ENCODE measurements at regions not wholly inside any gene's neighbourhood (a gene's known extent, or its start where the extent isn't known, plus 50 kb on each side); places are given as distances from the start of the nearest gene placed in this dataset.

DNA sequence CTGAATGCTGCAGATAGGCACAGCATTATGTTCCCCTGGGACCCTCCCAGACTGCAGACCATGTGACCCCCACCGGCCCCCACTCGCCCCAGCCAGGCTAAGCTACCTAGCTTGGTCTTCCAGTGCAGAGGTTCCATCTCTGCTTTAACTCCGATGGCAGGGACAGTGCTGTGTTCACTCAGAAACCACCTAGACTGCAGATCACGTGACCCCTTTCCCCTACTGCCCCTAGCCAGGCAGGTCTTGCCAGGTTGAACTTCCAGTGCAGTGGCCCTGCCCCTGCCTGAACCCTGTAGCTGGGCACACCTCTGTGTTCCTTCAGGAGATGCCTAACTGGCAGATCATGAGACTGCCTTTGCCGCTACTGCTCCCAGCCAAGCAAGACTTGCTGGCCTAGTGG lies 1116.2 kb downstream of the FLRT2 start:
- Mint-ChIP-seq H3K4me1 (ENCODE audit: unreplicated experiment) (no peaks in the 10 kb centered on the region), H3K27ac (ENCODE audit: unreplicated experiment) (no peak overlapping the region)

DNA sequence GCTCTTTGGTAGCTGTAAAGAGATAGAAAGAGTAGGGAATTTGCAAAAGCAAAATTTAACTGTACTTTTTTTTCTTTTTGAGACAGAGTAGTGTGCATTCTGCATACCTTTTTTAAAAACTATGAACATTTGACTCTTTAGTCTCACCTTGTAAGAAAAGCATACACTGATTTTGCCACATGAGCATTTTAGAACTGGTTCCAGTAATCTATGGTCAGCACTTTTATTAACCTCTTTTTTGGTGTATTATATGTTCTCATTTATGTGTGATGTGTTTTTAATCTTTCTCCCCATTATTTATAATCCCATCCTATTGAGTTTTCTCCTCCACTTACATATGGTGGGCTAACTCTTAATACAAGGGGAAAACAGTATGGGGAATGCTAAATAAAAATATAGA lies 1111.4 kb downstream of the FLRT2 start:
- Mint-ChIP-seq H3K36me3 (ENCODE audit: low read depth, unreplicated experiment) (no peaks in the 10 kb centered on the region), H3K4me3 (ENCODE audit: unreplicated experiment) (no peak overlapping the region), H3K9me3 (ENCODE audit: unreplicated experiment) (no peaks in the 10 kb centered on the region), H3K4me1 (ENCODE audit: unreplicated experiment) (no peaks in the 10 kb centered on the region), H3K27me3 (ENCODE audit: unreplicated experiment) (no peaks in the 10 kb centered on the region), H3K27ac (ENCODE audit: unreplicated experiment) (no peak overlapping the region)
- TF ChIP-seq, protein P1, sequence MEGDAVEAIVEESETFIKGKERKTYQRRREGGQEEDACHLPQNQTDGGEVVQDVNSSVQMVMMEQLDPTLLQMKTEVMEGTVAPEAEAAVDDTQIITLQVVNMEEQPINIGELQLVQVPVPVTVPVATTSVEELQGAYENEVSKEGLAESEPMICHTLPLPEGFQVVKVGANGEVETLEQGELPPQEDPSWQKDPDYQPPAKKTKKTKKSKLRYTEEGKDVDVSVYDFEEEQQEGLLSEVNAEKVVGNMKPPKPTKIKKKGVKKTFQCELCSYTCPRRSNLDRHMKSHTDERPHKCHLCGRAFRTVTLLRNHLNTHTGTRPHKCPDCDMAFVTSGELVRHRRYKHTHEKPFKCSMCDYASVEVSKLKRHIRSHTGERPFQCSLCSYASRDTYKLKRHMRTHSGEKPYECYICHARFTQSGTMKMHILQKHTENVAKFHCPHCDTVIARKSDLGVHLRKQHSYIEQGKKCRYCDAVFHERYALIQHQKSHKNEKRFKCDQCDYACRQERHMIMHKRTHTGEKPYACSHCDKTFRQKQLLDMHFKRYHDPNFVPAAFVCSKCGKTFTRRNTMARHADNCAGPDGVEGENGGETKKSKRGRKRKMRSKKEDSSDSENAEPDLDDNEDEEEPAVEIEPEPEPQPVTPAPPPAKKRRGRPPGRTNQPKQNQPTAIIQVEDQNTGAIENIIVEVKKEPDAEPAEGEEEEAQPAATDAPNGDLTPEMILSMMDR (IDR thresholded peaks at IDR 0.05; ENCODE audit: unreplicated experiment): no peak
- DNase-seq (ENCODE audit: low spot score): no peak

More for the DNA sequence above, 1116.2 kb downstream of the FLRT2 start:
- no peaks in the 10 kb centered on the region for H3K9me3 Mint-ChIP-seq (ENCODE audit: unreplicated experiment)
- no peaks in the 10 kb centered on the region for H3K36me3 Mint-ChIP-seq (ENCODE audit: low read depth, unreplicated experiment)
- no peak overlapping the region for H3K4me3 Mint-ChIP-seq (ENCODE audit: unreplicated experiment)
- no peak for DNase-seq (ENCODE audit: low spot score)
- H3K27me3 Mint-ChIP-seq (ENCODE audit: unreplicated experiment): no peaks in the 10 kb centered on the region
- TF ChIP-seq, protein P1 (IDR thresholded peaks at IDR 0.05; ENCODE audit: unreplicated experiment): no peak

DNA sequence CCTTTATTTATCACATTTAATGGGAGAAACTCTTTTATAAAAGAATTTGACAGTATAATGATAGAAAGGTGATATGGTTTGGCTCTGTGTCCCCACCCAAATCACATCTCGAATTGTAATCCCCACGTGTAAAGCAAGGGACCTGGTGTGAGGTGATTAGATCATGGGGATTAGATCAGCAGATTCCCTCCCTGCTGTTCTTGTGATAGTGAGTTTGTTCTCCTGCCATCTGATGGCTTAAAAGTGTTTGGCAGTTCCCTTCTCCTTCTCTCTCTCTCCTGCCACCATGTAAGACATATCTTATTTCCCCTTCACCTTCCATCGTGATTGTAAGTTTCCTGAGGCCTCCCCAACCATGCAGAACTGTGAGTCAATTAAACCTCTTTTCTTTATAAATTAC lies 1110.3 kb downstream of the FLRT2 start:
- H3K4me3 Mint-ChIP-seq (ENCODE audit: unreplicated experiment): no peak overlapping the region
- H3K27me3 Mint-ChIP-seq (ENCODE audit: unreplicated experiment): no peaks in the 10 kb centered on the region
- no peaks in the 10 kb centered on the region for H3K4me1 Mint-ChIP-seq (ENCODE audit: unreplicated experiment)
- no peaks in the 10 kb centered on the region for H3K9me3 Mint-ChIP-seq (ENCODE audit: unreplicated experiment)
- TF ChIP-seq, protein P1 (IDR thresholded peaks at IDR 0.05; ENCODE audit: unreplicated experiment): no peak
- peak overlapping the region; percentile 65 for H3K27ac Mint-ChIP-seq (ENCODE audit: unreplicated experiment)
- H3K36me3 Mint-ChIP-seq (ENCODE audit: low read depth, unreplicated experiment): no peaks in the 10 kb centered on the region
- no peak for DNase-seq (ENCODE audit: low spot score)

DNA sequence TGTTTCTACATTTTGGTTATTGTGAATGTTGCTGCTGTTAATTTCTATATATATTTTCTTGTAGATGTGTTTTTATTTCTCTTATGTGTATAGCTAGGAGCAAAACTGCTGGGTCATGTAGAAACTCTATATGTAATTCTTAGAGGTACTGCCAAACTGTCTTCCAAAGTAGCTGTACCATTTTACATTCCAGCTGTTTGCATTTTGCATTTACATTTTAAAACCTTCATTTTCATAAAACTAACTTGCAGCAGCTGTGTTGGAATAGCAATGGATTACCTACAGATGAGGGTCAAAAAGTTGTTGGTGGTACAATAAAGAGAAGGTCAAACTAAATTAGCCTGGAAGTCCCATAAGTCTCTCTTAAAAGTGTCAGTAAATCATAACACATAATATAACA lies 1109.7 kb downstream of the FLRT2 start:
- Mint-ChIP-seq H3K27ac (ENCODE audit: unreplicated experiment) (no peak overlapping the region), H3K27me3 (ENCODE audit: unreplicated experiment) (no peaks in the 10 kb centered on the region), H3K36me3 (ENCODE audit: low read depth, unreplicated experiment) (no peaks in the 10 kb centered on the region), H3K4me3 (ENCODE audit: unreplicated experiment) (no peak overlapping the region), H3K9me3 (ENCODE audit: unreplicated experiment) (no peaks in the 10 kb centered on the region), H3K4me1 (ENCODE audit: unreplicated experiment) (no peaks in the 10 kb centered on the region)
- TF ChIP-seq, protein P1 (IDR thresholded peaks at IDR 0.05; ENCODE audit: unreplicated experiment): no peak
- DNase-seq (ENCODE audit: low spot score): no peak

DNA sequence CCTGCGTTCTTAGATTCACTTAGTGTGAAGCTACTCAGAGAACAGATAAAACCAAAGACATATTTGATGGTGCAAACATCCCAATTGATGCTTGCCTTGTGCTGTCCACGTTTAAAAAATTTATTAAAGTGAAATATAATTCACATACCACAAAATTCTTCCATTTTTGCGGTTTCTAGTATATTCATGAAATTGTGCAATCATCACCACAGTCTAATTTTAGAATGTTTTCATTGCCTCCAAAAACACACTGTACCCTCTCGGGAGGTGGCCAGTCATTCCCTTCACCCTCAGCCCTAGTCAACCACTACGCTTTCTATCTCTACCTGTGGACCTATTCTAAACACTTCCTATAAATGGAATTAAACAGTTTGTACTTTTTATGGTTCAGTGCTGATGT lies 1109.2 kb downstream of the FLRT2 start:
- Mint-ChIP-seq H3K4me1 (ENCODE audit: unreplicated experiment) (no peaks in the 10 kb centered on the region), H3K4me3 (ENCODE audit: unreplicated experiment) (no peak overlapping the region), H3K27ac (ENCODE audit: unreplicated experiment) (no peak overlapping the region), H3K36me3 (ENCODE audit: low read depth, unreplicated experiment) (no peaks in the 10 kb centered on the region), H3K27me3 (ENCODE audit: unreplicated experiment) (no peaks in the 10 kb centered on the region), H3K9me3 (ENCODE audit: unreplicated experiment) (no peaks in the 10 kb centered on the region)
- TF ChIP-seq, protein P1 (IDR thresholded peaks at IDR 0.05; ENCODE audit: unreplicated experiment): no peak
- DNase-seq (ENCODE audit: low spot score): no peak
